IPS-20b (cell line): ENCODE measurements at regions not wholly inside any gene's neighbourhood (a gene's known extent, or its start where the extent isn't known, plus 50 kb on each side); places are given as distances from the start of the nearest gene placed in this dataset.

Experiments
- H3K27ac ChIP-seq: one replicate; pipeline ENCODE4 v1.5.1; 2013; ENCODE audit warnings: low read length
- H3K27me3 ChIP-seq: 2 replicates; pipeline ENCODE4 v1.6.1; 2013; ENCODE audit warnings: mild to moderate bottlenecking, low read length, inconsistent platforms; ENCODE audit not compliant: insufficient read depth
- H3K36me3 ChIP-seq: 2 replicates; pipeline ENCODE4 v1.6.1; 2013; ENCODE audit warnings: low read depth, mild to moderate bottlenecking, inconsistent platforms, low read length, moderate library complexity; ENCODE audit not compliant: insufficient read depth
- H3K4me1 ChIP-seq: 2 replicates; pipeline ENCODE4 v1.6.1; 2013; ENCODE audit warnings: mild to moderate bottlenecking, control low read depth, inconsistent platforms, low read length, moderate library complexity; ENCODE audit not compliant: insufficient read depth
- H3K4me3 ChIP-seq: 2 replicates; pipeline ENCODE4 v1.5.1; 2013; ENCODE audit warnings: mild to moderate bottlenecking, low read length, inconsistent platforms
- H3K9ac ChIP-seq: 2 replicates; pipeline ENCODE4 v1.6.1; 2013; ENCODE audit warnings: low read depth, mild to moderate bottlenecking, inconsistent platforms, low read length, moderate library complexity
- H3K9me3 ChIP-seq: 2 replicates; pipeline ENCODE4 v1.6.1; 2013; ENCODE audit warnings: mild to moderate bottlenecking, low read depth, low read length, inconsistent platforms; ENCODE audit not compliant: insufficient read depth

GRCh38 chr5:108433600-108433999 lies 51.7 kb upstream of the FBXL17 start:
- Histone ChIP-seq H3K9me3 (no peaks in the 10 kb centered on the region), H3K36me3 (no peaks in the 10 kb centered on the region), H3K27me3 (no peaks in the 10 kb centered on the region), H3K27ac (no peak overlapping the region), H3K4me1 (0 out of 2 replicates have a peak, but pooled peaks cover 2% of the 10 kb centered on the region), H3K9ac (no peak overlapping the region), H3K4me3 (no peak overlapping the region)

- Histone ChIP-seq H3K4me1 (no peaks in the 10 kb centered on the region), H3K4me3 (no peak overlapping the region), H3K36me3 (no peaks in the 10 kb centered on the region), H3K27me3 (no peaks in the 10 kb centered on the region), H3K9ac (no peak overlapping the region), H3K9me3 (no peaks in the 10 kb centered on the region), H3K27ac (no peak overlapping the region)
Measured at GRCh38 chr5:108432024-108432423, 50.1 kb upstream of the FBXL17 start.
